NT2/D1 (cell line): ENCODE measurements at regions not wholly inside any gene's neighbourhood (a gene's known extent, or its start where the extent isn't known, plus 50 kb on each side); places are given as distances from the start of the nearest gene placed in this dataset.
"Not testable (repeated sequence)": the region's sequence is repeated elsewhere in the genome, so short reads cannot be mapped to it uniquely, and the experiment has no call there.

Source experiments
- DNase-seq: peaks from one replicate; pipeline ENCODE4 v3.0.0-alpha.2; 2011; ENCODE audit warnings: low read depth, low spot score
- H3K27me3 ChIP-seq: 2 replicates; pipeline ENCODE4 v1.6.0; 2011; ENCODE audit warnings: mild to moderate bottlenecking; ENCODE audit not compliant: insufficient read length, insufficient read depth
- H3K36me3 ChIP-seq: 2 replicates; pipeline ENCODE4 v1.6.1; 2011; ENCODE audit warnings: mild to moderate bottlenecking, low read length, mixed read lengths; ENCODE audit not compliant: insufficient read depth, insufficient read length
- H3K4me1 ChIP-seq: 2 replicates; pipeline ENCODE4 v1.5.1; 2011; ENCODE audit not compliant: insufficient read depth, insufficient read length
- H3K4me3 ChIP-seq: 2 replicates; pipeline ENCODE4 v1.5.1; 2011; ENCODE audit warnings: low read depth; ENCODE audit not compliant: insufficient read length
- H3K9ac ChIP-seq: 2 replicates; pipeline ENCODE4 v1.6.0; 2011; ENCODE audit warnings: low read depth; ENCODE audit not compliant: insufficient read length
- H3K9me3 ChIP-seq: 2 replicates; pipeline ENCODE4 v1.5.1; 2011; ENCODE audit warnings: mild to moderate bottlenecking, low read length; ENCODE audit not compliant: insufficient read depth
- SUZ12 ChIP-seq: IDR thresholded peaks from 2 replicates; pipeline ENCODE4 v1.6.1; 2011; ENCODE audit not compliant: insufficient read length, insufficient read depth; ENCODE audit errors: extremely low read depth
- YY1 ChIP-seq: IDR thresholded peaks from 2 replicates; pipeline ENCODE4 v1.6.1; 2011; ENCODE audit not compliant: insufficient read length, insufficient read depth
- ZNF274 ChIP-seq: IDR thresholded peaks from 2 replicates; pipeline ENCODE4 v1.6.1; 2011; ENCODE audit warnings: mild to moderate bottlenecking, low read depth, low read length

- TF ChIP-seq YY1 (no peak), SUZ12 (no peak), ZNF274 (no peak)
- no peaks in the 10 kb centered on the region for H3K9me3 ChIP-seq
Observed at GRCh38 chr5:124514956-124515355, 231.5 kb downstream of the ZNF608 start.

GRCh38 chr5:124512952-124513632, 233.3 kb downstream of the ZNF608 start:
- no peaks in the 10 kb centered on the region for H3K4me1 ChIP-seq
- H3K4me3 ChIP-seq, result no peak overlapping the region
- H3K27me3 ChIP-seq, result no peaks in the 10 kb centered on the region
- no peak overlapping the region for H3K9ac ChIP-seq
- TF ChIP-seq ZNF274 (no peak), YY1 (no peak), SUZ12 (no peak)
- H3K9me3 ChIP-seq, result no peaks in the 10 kb centered on the region
- H3K36me3 ChIP-seq, result no peaks in the 10 kb centered on the region
- DNase-seq, result no peak

More at GRCh38 chr5:124514956-124515355, 231.5 kb downstream of the ZNF608 start:
- Histone ChIP-seq H3K9ac (no peak overlapping the region), H3K27me3 (no peaks in the 10 kb centered on the region), H3K4me1 (no peaks in the 10 kb centered on the region), H3K36me3 (no peaks in the 10 kb centered on the region), H3K4me3 (no peak overlapping the region)
- DNase-seq, result no peak

- no peaks in the 10 kb centered on the region for H3K27me3 ChIP-seq
- H3K36me3 ChIP-seq, result no peaks in the 10 kb centered on the region
- TF ChIP-seq YY1 (no peak), ZNF274 (no peak), SUZ12 (no peak)
- H3K4me3 ChIP-seq, result no peak overlapping the region
- no peak overlapping the region for H3K9ac ChIP-seq
- no peaks in the 10 kb centered on the region for H3K4me1 ChIP-seq
- no peak for DNase-seq
- no peaks in the 10 kb centered on the region for H3K9me3 ChIP-seq
Observed at GRCh38 chr5:124512236-124512635, 234.2 kb downstream of the ZNF608 start.

GRCh38 chr5:124511791-124512190, 234.6 kb downstream of the ZNF608 start:
- Histone ChIP-seq H3K9ac (no peak overlapping the region), H3K4me1 (no peaks in the 10 kb centered on the region), H3K9me3 (no peaks in the 10 kb centered on the region), H3K27me3 (no peaks in the 10 kb centered on the region), H3K36me3 (no peaks in the 10 kb centered on the region), H3K4me3 (no peak overlapping the region)
- no peak for TF ChIP-seq YY1
- no peak for TF ChIP-seq ZNF274
- TF ChIP-seq SUZ12, result no peak
- no peak for DNase-seq

- H3K9ac ChIP-seq, result no peak overlapping the region
- no peaks in the 10 kb centered on the region for H3K4me1 ChIP-seq
- DNase-seq, result no peak
- TF ChIP-seq YY1, result no peak
- H3K27me3 ChIP-seq, result no peaks in the 10 kb centered on the region
- no peaks in the 10 kb centered on the region for H3K36me3 ChIP-seq
- no peak overlapping the region for H3K4me3 ChIP-seq
- no peaks in the 10 kb centered on the region for H3K9me3 ChIP-seq
Observed at GRCh38 chr5:124507688-124508087, 238.8 kb downstream of the ZNF608 start.

- Histone ChIP-seq H3K9ac (no peak overlapping the region), H3K9me3 (no peaks in the 10 kb centered on the region), H3K27me3 (no peaks in the 10 kb centered on the region), H3K4me1 (no peaks in the 10 kb centered on the region), H3K4me3 (no peak overlapping the region), H3K36me3 (no peaks in the 10 kb centered on the region)
- no peak for TF ChIP-seq ZNF274
- TF ChIP-seq YY1, result no peak
- TF ChIP-seq SUZ12, result no peak
- DNase-seq, result peak; percentile 6
Observed at GRCh38 chr5:124504081-124504916, 242.1 kb downstream of the ZNF608 start.

GRCh38 chr5:124502551-124502950, 243.9 kb downstream of the ZNF608 start:
- no peak overlapping the region for H3K4me3 ChIP-seq
- no peak overlapping the region for H3K9ac ChIP-seq
- no peak for DNase-seq
- H3K36me3 ChIP-seq, result no peaks in the 10 kb centered on the region
- no peak for TF ChIP-seq ZNF274
- TF ChIP-seq YY1, result no peak
- no peak for TF ChIP-seq SUZ12
- H3K9me3 ChIP-seq, result no peaks in the 10 kb centered on the region
- no peaks in the 10 kb centered on the region for H3K4me1 ChIP-seq
- H3K27me3 ChIP-seq, result no peaks in the 10 kb centered on the region

- not testable (repeated sequence) for H3K9me3 ChIP-seq, H3K27me3 ChIP-seq, DNase-seq, H3K4me1 ChIP-seq, H3K36me3 ChIP-seq, H3K4me3 ChIP-seq, H3K9ac ChIP-seq
Observed at GRCh38 chr5:124499818-124500217, 246.6 kb downstream of the ZNF608 start.

GRCh38 chr5:124496968-124497367, 249.5 kb downstream of the ZNF608 start:
- peak; percentile 28 for DNase-seq
- H3K4me3 ChIP-seq, H3K9me3 ChIP-seq, H3K9ac ChIP-seq, H3K36me3 ChIP-seq, H3K27me3 ChIP-seq, H3K4me1 ChIP-seq: not testable (repeated sequence)
